Fibroblast of villous mesenchyme (primary cell): ENCODE measurements at regions not wholly inside any gene's neighbourhood (a gene's known extent, or its start where the extent isn't known, plus 50 kb on each side); places are given as distances from the start of the nearest gene placed in this dataset.
"Not testable (repeated sequence)": the region's sequence is repeated elsewhere in the genome, so short reads cannot be mapped to it uniquely, and the experiment has no call there.

Source experiments
- DNase-seq: peaks from one replicate; pipeline ENCODE4 v3.0.0-alpha.2; 2010; ENCODE audit warnings: low read depth
- H3K4me3 ChIP-seq: 2 replicates; pipeline ENCODE4 v1.5.1; 2011; ENCODE audit warnings: low read depth, mild to moderate bottlenecking, low read length
- TF ChIP-seq, protein P1 (sequence below): IDR thresholded peaks from 2 replicates; pipeline ENCODE4 v1.5.1; 2012; ENCODE audit warnings: low read depth, mild to moderate bottlenecking, low read length; ENCODE audit not compliant: insufficient read depth

GRCh38 chr9:95574176-95574575, 57.4 kb upstream of the PTCH1 start:
- DNase-seq: no peak

DNA sequence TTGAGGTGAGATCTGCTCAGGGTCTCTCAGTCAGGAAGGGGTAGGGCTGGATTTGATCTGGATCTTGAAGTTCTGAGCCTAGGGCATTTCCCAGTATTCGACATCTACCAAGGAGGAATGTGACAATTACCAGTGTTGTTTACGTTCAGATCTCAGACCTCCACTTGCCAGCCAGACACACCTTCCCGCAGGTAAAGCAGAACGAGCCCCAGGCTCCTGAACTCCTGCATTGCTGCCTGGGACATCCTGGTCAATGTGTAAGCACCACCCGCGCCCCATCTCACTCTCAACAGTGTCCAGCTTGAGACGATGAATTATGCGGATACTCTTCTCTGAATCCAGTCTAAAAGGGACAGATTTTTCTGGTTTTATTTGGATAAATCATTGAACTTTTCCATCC, 56.7 kb upstream of the PTCH1 start:
- TF ChIP-seq, protein P1, sequence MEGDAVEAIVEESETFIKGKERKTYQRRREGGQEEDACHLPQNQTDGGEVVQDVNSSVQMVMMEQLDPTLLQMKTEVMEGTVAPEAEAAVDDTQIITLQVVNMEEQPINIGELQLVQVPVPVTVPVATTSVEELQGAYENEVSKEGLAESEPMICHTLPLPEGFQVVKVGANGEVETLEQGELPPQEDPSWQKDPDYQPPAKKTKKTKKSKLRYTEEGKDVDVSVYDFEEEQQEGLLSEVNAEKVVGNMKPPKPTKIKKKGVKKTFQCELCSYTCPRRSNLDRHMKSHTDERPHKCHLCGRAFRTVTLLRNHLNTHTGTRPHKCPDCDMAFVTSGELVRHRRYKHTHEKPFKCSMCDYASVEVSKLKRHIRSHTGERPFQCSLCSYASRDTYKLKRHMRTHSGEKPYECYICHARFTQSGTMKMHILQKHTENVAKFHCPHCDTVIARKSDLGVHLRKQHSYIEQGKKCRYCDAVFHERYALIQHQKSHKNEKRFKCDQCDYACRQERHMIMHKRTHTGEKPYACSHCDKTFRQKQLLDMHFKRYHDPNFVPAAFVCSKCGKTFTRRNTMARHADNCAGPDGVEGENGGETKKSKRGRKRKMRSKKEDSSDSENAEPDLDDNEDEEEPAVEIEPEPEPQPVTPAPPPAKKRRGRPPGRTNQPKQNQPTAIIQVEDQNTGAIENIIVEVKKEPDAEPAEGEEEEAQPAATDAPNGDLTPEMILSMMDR: no peak
- no peak overlapping the region for H3K4me3 ChIP-seq
- DNase-seq: no peak

More at GRCh38 chr9:95574176-95574575, 57.4 kb upstream of the PTCH1 start:
- H3K4me3 ChIP-seq: no peak overlapping the region
- TF ChIP-seq, protein P1: no peak

DNA sequence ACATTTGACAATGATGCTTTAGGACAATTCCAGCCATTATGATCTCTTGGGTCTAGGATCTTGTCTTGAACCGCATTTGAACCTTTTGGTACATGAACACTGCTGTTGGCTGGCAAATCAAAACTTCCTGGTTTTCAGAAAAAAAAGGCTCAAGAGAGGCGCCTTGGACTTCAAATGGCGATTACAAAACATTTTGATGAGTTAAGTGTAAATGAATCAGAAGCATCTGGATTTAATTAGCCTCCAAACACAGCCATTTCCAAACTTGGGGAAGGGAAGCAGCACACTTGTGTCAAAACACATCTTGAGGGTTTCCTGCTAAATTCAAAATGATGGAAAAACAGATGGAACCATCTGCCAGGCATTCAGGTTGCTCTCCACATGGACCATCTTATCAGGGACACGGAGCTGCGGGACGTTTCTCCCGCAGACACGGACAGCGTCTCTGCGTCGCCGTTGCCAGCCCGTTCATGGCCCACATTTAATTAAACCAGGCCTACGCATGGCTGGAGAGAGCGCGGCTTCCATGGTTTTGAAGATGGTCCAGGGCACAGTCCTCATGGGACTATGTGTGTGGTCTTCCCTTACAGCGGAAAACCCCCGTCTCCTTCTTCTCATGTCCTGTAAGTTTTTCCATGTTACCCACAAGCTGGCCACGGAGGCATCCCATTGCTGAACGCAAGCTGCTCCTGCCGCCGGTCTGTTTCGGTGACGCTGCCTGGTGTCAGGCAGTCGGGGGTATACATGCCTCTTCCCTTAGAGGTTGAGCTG, 55.8 kb upstream of the PTCH1 start:
- no peak overlapping the region for H3K4me3 ChIP-seq
- TF ChIP-seq, protein P1: no peak
- DNase-seq: peak; percentile 79

DNA sequence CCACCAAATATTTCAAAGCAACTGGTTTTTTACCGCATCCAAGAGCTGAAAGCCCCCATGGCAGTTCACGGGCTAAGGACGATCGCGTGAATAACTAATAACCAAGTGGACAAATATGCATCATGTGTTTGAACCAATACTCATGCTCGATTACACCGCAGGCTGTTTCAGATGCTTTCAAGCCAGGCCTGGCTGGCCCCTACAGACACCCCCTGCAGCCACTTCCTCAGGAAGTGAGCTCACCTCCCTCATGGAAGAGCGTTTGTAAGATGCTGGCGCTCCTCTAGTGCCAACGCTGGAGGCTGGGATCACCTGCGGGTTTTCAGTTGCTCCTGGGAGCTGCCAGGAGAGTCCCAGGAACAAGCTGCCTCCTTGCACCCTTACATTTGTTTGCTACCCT, 53.9 kb upstream of the PTCH1 start:
- TF ChIP-seq, protein P1: no peak

GRCh38 chr9:95570150-95570549, 53.4 kb upstream of the PTCH1 start:
- peak; percentile 28 for DNase-seq
- peak overlapping the region; percentile 50 for H3K4me3 ChIP-seq
- TF ChIP-seq, protein P1: no peak

More for the DNA sequence above, 53.9 kb upstream of the PTCH1 start:
- DNase-seq: no peak
- no peak overlapping the region for H3K4me3 ChIP-seq

DNA sequence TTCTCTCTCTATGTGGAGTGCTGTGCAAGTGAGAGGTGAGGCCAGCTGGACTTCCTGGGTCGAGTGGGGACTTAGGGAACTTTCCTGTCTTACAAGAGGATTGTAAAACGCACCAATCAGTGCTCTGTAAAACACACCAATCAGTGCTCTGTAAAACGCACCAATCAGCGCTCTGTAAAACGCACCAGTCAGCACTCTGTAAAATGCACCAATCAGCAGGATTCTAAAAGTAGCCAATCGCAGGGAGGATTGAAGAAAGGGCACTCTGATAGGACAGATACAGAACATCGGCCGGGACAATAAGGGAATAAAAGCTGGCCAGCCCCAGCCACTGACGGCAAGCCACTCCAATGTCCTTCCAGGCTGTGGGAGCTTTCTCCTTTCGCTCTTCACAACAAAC, 52.0 kb upstream of the PTCH1 start:
- DNase-seq, H3K4me3 ChIP-seq: not testable (repeated sequence)
